ENCODE measurements at regions not wholly inside any gene's neighbourhood (a gene's known extent, or its start where the extent isn't known, plus 50 kb on each side); places are given as distances from the start of the nearest gene placed in this dataset.

GRCh38 chr12:59096246-59096645 is 175.9 kb upstream of the LRIG3 start:
- intact Hi-C loops (cut with micrococcal nuclease) (no loop called here), dilution Hi-C loops (cut with HindIII; ENCODE audit: low sequenced_read_pairs, unreplicated experiment) (no loop called here), in situ Hi-C loops (cut with MboI; ENCODE audit: low sequenced_read_pairs) (no loop called here)
- no peaks in the 10 kb centered on the region for H3K36me3 ChIP-seq (ENCODE audit: control insufficient read depth, insufficient read depth, low read length)
- no peak overlapping the region for H2AFZ ChIP-seq (replicated peaks; ENCODE audit: low read length, poor library complexity)
- H2BK15ac ChIP-seq (ENCODE audit: low read depth, low read length): no peak overlapping the region
- H3K18ac ChIP-seq (ENCODE audit: low read depth, low read length): no peak overlapping the region
- no peak overlapping the region for H4K91ac ChIP-seq (ENCODE audit: insufficient read depth, low read depth, low read length)
- no peak overlapping the region for H3K56ac ChIP-seq (ENCODE audit: extremely low read depth, insufficient read depth, low read length)
- no TSS peak for BruUV-seq (replicated peaks)
- H3K9me3 ChIP-seq (ENCODE audit: control insufficient read depth, insufficient read depth, low read length): no peaks in the 10 kb centered on the region; the same call in 1 of the 2 replicates
- no peak overlapping the region for H2BK5ac ChIP-seq (ENCODE audit: low read depth, low read length, poor library complexity, severe bottlenecking)
- DNase-seq: no peak
- H3K27ac ChIP-seq (ENCODE audit: insufficient read depth, low read length): no peak overlapping the region
- no peaks in the 10 kb centered on the region for H3K27me3 ChIP-seq (ENCODE audit: control insufficient read depth, insufficient read depth, low read length)
- CTCF ChIA-PET: interaction anchor here (1.7 kb wide), 1 partner anchor 555 kb away, joined by 4 read pairs; no protein-coding TSS in a partner anchor
- TF ChIP-seq BHLHE40 (IDR thresholded peaks at IDR 0.05; ENCODE audit: low read depth, low read length) (no peak), RFX5 (IDR thresholded peaks at IDR 0.05; ENCODE audit: low read depth, low read length) (no peak), RCOR1 (IDR thresholded peaks at IDR 0.05; ENCODE audit: insufficient replicate concordance, low read length) (no peak), MAFK (IDR thresholded peaks at IDR 0.05; ENCODE audit: low read depth, low read length) (no peak), FOS (IDR thresholded peaks at IDR 0.05; ENCODE audit: low read depth, low read length) (no peak), NFE2L2 (IDR thresholded peaks at IDR 0.05; ENCODE audit: low read depth, low read length) (no peak), ELK1 (IDR thresholded peaks at IDR 0.05; ENCODE audit: borderline replicate concordance, low read depth, low read length) (no peak), CTCF (conservative IDR thresholded peaks at IDR 0.05; ENCODE audit: low read depth, low read length) (no peak), MXI1 (IDR thresholded peaks at IDR 0.05; ENCODE audit: borderline replicate concordance, low read depth, low read length) (no peak)
- H4K8ac ChIP-seq (ENCODE audit: low read depth in 2 of 2, low read length in 2 of 2): no peak overlapping the region
- H3K4ac ChIP-seq (ENCODE audit: low read depth, low read length): no peak overlapping the region
- ATAC-seq (ENCODE audit: low read depth): no peak
- no peak overlapping the region for H3K23ac ChIP-seq (ENCODE audit: low read depth, low read length)
- no peak overlapping the region for H3K14ac ChIP-seq (replicated peaks; ENCODE audit: low read depth, low read length)
- H3K4me3 ChIP-seq (ENCODE audit: insufficient read depth, low read depth, low read length): no peak overlapping the region
- no peak overlapping the region for H3K4me2 ChIP-seq (ENCODE audit: low read depth, low read length)
- H3K9ac ChIP-seq (ENCODE audit: low read depth, low read length): no peak overlapping the region
- H3K79me1 ChIP-seq (ENCODE audit: low read depth in 1 of 2, low read length in 2 of 2): no peaks in the 10 kb centered on the region
- no peak overlapping the region for H2BK20ac ChIP-seq (ENCODE audit: low read depth, low read length)
- H4K20me1 ChIP-seq (ENCODE audit: insufficient read depth, low read length): no peaks in the 10 kb centered on the region
- peaks cover 6% of the 10 kb centered on the region for H3K4me1 ChIP-seq (ENCODE audit: control insufficient read depth, insufficient read depth, low read length)
- H2BK120ac ChIP-seq (ENCODE audit: low read depth, low read length): no peak overlapping the region
- POLR2A ChIA-PET (ENCODE audit: unreplicated experiment): no interaction called here
- peaks cover 7% of the 10 kb centered on the region for H3K9me1 ChIP-seq (ENCODE audit: insufficient read depth, low read length)
- H4K5ac ChIP-seq (ENCODE audit: low read depth, low read length): no peak overlapping the region
- H2AK5ac ChIP-seq (ENCODE audit: low read depth, low read length): no peak overlapping the region
- no peak overlapping the region for H2AK9ac ChIP-seq (replicated peaks; ENCODE audit: low read depth, low read length, poor library complexity)

All from IMR-90 (cell line).